ENCODE measurements at regions not wholly inside any gene's neighbourhood (a gene's known extent, or its start where the extent isn't known, plus 50 kb on each side); places are given as distances from the start of the nearest gene placed in this dataset.

GRCh38 chr6:133130863-133131262, 110.3 kb upstream of the EYA4 start (continued):
- TF ChIP-seq CHD7 (IDR thresholded peaks at IDR 0.05; ENCODE audit: insufficient replicate concordance, low read length), result no peak
- no peak for TF ChIP-seq SAP30 (IDR thresholded peaks at IDR 0.05; ENCODE audit: insufficient read depth, insufficient replicate concordance, low read length)
- no peak for TF ChIP-seq CBX5 (IDR thresholded peaks at IDR 0.05; ENCODE audit: low read depth, low read length)
- TF ChIP-seq SP1 (IDR thresholded peaks at IDR 0.05; ENCODE audit: low read depth, low read length), result no peak

Data from H1 (cell line).